HCT116 (cell line): ENCODE measurements at regions not wholly inside any gene's neighbourhood (a gene's known extent, or its start where the extent isn't known, plus 50 kb on each side); places are given as distances from the start of the nearest gene placed in this dataset.

Source experiments
- ATAC-seq: fragments of 200-7000 bp; cut with Tn5 transposase; 2 replicates; pipeline ENCODE4 v1.9.1; 2020; ENCODE audit warnings: mild to moderate bottlenecking, moderate library complexity
- BruUV-seq: library from RNA; stranded (reverse); fragments of 400-500 nt; replicated peaks from 2 replicates; lab custom pipeline; 2021; lab: Mats Ljungman, UMichigan
- CTCF ChIA-PET: fragments of 300-600 bp; sonication (Branson Sonifier 250); formaldehyde crosslinking; loops from one replicate; lab custom pipeline; 2021; ENCODE audit warnings: antibody characterized with exemption; lab: Charles Lee
- POLR2A ChIA-PET: fragments of 300-600, 350-600 bp; sonication (Branson Sonifier 250); formaldehyde crosslinking; loops from one replicate; lab custom pipeline; 2021; ENCODE audit warnings: antibody characterized with exemption; lab: Charles Lee
- RAD21 ChIA-PET, 2 experiments: fragments of 300-600 bp; sonication (Branson Sonifier 250); formaldehyde crosslinking; loops; one replicate each; lab custom pipeline; 2023; ENCODE audit warnings: low total read pairs in 2 of 2; ENCODE audit not compliant: uncharacterized antibody in 2 of 2, unreplicated experiment in 2 of 2, low non-redundant PET in 1 of 2; lab: Charles Lee
- DNase-seq: peaks from one replicate; pipeline ENCODE4 v3.0.0-alpha.2; 2010; ENCODE audit warnings: low read depth, low spot score
- H2AFZ ChIP-seq: fragments of 200-600 bp; shearing (Covaris generic), sonication (generic); 2 replicates; pipeline ENCODE4 v1.6.1; 2017; ENCODE audit warnings: low read depth, mixed run types, mixed read lengths, antibody characterized with exemption, low read length; ENCODE audit not compliant: poor library complexity, severe bottlenecking
- H3K27ac ChIP-seq: 2 replicates; pipeline ENCODE4 v1.5.1; 2012; ENCODE audit warnings: low read depth, low read length
- H3K27me3 ChIP-seq: fragments of 200-600 bp; sonication (generic); 2 replicates; pipeline ENCODE4 v1.6.1; 2016; ENCODE audit warnings: mixed run types, low read length, mixed read lengths; ENCODE audit not compliant: insufficient read depth
- H3K36me3 ChIP-seq, 2 experiments: fragments of 200-500 bp in 1 of 2; fragments of 200-600 bp in 1 of 2; sonication (Bioruptor generic) in 1 of 2; sonication (generic) in 1 of 2; 2 replicates each; pipeline versions ENCODE4 v1.5.1 to v1.6.1; 2014 to 2016; ENCODE audit warnings: low read length in 2 of 2, inconsistent platforms in 1 of 2, mixed read lengths in 1 of 2, mixed run types in 1 of 2; ENCODE audit not compliant: insufficient read depth in 2 of 2, control insufficient read depth in 1 of 2
- H3K4me1 ChIP-seq, 2 experiments: fragments of 200-600 bp in 1 of 2; sonication (generic) in 1 of 2; 2 replicates each; pipeline versions ENCODE4 v1.5.1 to v1.6.1; 2012 to 2017; ENCODE audit warnings: low read length in 2 of 2, inconsistent platforms in 1 of 2, mild to moderate bottlenecking in 1 of 2, mixed read lengths in 1 of 2, mixed run types in 1 of 2, moderate library complexity in 1 of 2; ENCODE audit not compliant: insufficient read depth in 2 of 2, control insufficient read depth in 1 of 2
- H3K4me2 ChIP-seq: fragments of 200-600 bp; sonication (generic); 2 replicates; pipeline ENCODE4 v1.6.1; 2017; ENCODE audit warnings: mixed run types, low read length, mixed read lengths
- H3K4me3 ChIP-seq, 2 experiments: fragments of 200-600 bp in 1 of 2; sonication (generic) in 1 of 2; replicated peaks in 1 of 2; 2 replicates each; pipeline ENCODE4 v1.5.1; 2011 to 2016; ENCODE audit warnings: low read length in 2 of 2, control low read depth in 1 of 2, low read depth in 1 of 2, mild to moderate bottlenecking in 1 of 2, mixed read lengths in 1 of 2, mixed run types in 1 of 2
- H3K79me2 ChIP-seq: fragments of 200-600 bp; sonication (generic); 2 replicates; pipeline ENCODE4 v1.6.1; 2017; ENCODE audit warnings: mild to moderate bottlenecking, mixed run types, low read length, moderate library complexity, mixed read lengths; ENCODE audit not compliant: insufficient read depth
- H3K9ac ChIP-seq: fragments of 200-600 bp; sonication (generic); 2 replicates; pipeline ENCODE4 v1.6.1; 2016; ENCODE audit warnings: low read length, mixed read lengths
- H3K9me2 ChIP-seq: fragments of 200-600 bp; sonication (generic), shearing (Covaris generic); 2 replicates; pipeline ENCODE4 v1.6.1; 2017; ENCODE audit warnings: mixed run types, mild to moderate bottlenecking, moderate library complexity; ENCODE audit not compliant: insufficient read depth
- H3K9me3 ChIP-seq, 2 experiments: fragments of 200-500 bp in 1 of 2; fragments of 200-600 bp in 1 of 2; sonication (Bioruptor generic) in 1 of 2; sonication (generic) in 1 of 2; 2 replicates each; pipeline ENCODE4 v1.6.1; 2014 to 2017; ENCODE audit warnings: low read length in 2 of 2, mixed read lengths in 2 of 2, inconsistent platforms in 1 of 2, low read depth in 1 of 2, mild to moderate bottlenecking in 1 of 2, mixed run types in 1 of 2, moderate library complexity in 1 of 2; ENCODE audit not compliant: control insufficient read depth in 1 of 2, insufficient read depth in 1 of 2
- H4K20me1 ChIP-seq: fragments of 200-600 bp; sonication (generic), shearing (Covaris generic); 2 replicates; pipeline ENCODE4 v1.6.1; 2017; ENCODE audit warnings: mixed run types, mild to moderate bottlenecking, moderate library complexity; ENCODE audit not compliant: insufficient read depth
- CBX3 ChIP-seq: IDR thresholded peaks from 2 replicates; pipeline ENCODE4 v1.6.1; 2012; ENCODE audit warnings: low read depth
- CEBPB ChIP-seq: IDR thresholded peaks from 2 replicates; pipeline ENCODE4 v1.6.1; 2012; ENCODE audit warnings: low read depth
- EGR1 ChIP-seq: IDR thresholded peaks from 2 replicates; pipeline ENCODE4 v1.6.1; 2012; ENCODE audit warnings: low read depth
- ELF1 ChIP-seq: IDR thresholded peaks from 2 replicates; pipeline ENCODE4 v1.6.1; 2012; ENCODE audit warnings: low read depth, borderline replicate concordance
- EZH2 ChIP-seq: fragments of 200-600 bp; sonication (generic); IDR thresholded peaks from 2 replicates; pipeline ENCODE4 v1.6.1; 2017; ENCODE audit warnings: antibody characterized with exemption, mixed run types
- EZH2phosphoT487 ChIP-seq: fragments of 200-600 bp; IDR thresholded peaks from 2 replicates; pipeline ENCODE4 v1.6.1; 2018; ENCODE audit warnings: antibody characterized with exemption, borderline replicate concordance
- FOSL1 ChIP-seq: IDR thresholded peaks from 2 replicates; pipeline ENCODE4 v1.6.1; 2012; ENCODE audit warnings: low read depth
- POLR2A ChIP-seq: IDR thresholded peaks from 2 replicates; pipeline ENCODE4 v1.7.0; 2011; ENCODE audit warnings: borderline replicate concordance; ENCODE audit not compliant: insufficient read depth, insufficient read length; ENCODE audit errors: extremely low read depth
- RAD21 ChIP-seq: IDR thresholded peaks from 2 replicates; pipeline ENCODE4 v1.6.1; 2012; ENCODE audit warnings: low read depth, mild to moderate bottlenecking
- SIN3A ChIP-seq: IDR thresholded peaks from 2 replicates; pipeline ENCODE4 v1.6.1; 2012; ENCODE audit warnings: low read depth
- SP1 ChIP-seq: IDR thresholded peaks from 2 replicates; pipeline ENCODE4 v1.6.1; 2012; ENCODE audit warnings: low read depth
- SRF ChIP-seq: IDR thresholded peaks from 2 replicates; pipeline ENCODE4 v1.6.1; 2012; ENCODE audit warnings: low read depth
- YY1 ChIP-seq: IDR thresholded peaks from 2 replicates; pipeline ENCODE4 v1.6.1; 2011; ENCODE audit warnings: low read length, low read depth, moderate library complexity, mild to moderate bottlenecking; ENCODE audit not compliant: insufficient replicate concordance; ENCODE audit errors: extremely low read depth
- ZBTB33 ChIP-seq: IDR thresholded peaks from 2 replicates; pipeline ENCODE4 v1.6.1; 2011; ENCODE audit warnings: mild to moderate bottlenecking, low read length, moderate library complexity; ENCODE audit not compliant: insufficient replicate concordance; ENCODE audit errors: extremely low read depth
- ZNF274 ChIP-seq: fragments of 200-500 bp; sonication (Bioruptor generic); IDR thresholded peaks from 2 replicates; pipeline ENCODE4 v1.6.1; 2014; ENCODE audit warnings: mild to moderate bottlenecking, low read depth, low read length, inconsistent platforms
- intact Hi-C: fragments of 100-400 bp; cut with micrococcal nuclease; formaldehyde crosslinking; loops from 2 replicates; pipeline ENCODE4 v1.10.0; 2022
- TF ChIP-seq, protein P1 (sequence below): IDR thresholded peaks from 2 replicates; pipeline ENCODE4 v1.6.1; 2012
- TF ChIP-seq, protein P2 (sequence below): IDR thresholded peaks from 2 replicates; pipeline ENCODE4 v1.6.1; 2012; ENCODE audit warnings: low read depth

DNA sequence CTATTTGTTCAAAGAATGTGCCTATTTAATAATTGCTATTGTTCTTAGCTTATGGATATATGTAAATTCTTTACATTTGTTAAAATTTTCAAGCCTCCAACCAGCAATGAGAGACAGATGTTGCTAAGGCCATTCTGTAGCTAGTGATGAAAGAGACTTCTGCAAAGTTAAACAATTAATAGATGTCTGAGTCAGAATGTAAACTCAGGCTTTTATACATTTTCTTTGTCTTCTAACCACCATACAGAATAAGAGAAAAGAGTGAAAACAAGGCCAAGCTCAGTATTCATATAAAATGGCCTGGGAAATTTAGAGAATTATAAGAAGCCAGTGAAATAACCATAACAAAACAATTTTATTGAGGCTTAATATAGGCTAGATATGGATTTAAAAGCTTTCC is 1102.3 kb upstream of the SEL1L start:
- intact Hi-C loops, result no loop called here
- no peaks in the 10 kb centered on the region for H3K27me3 ChIP-seq
- no peaks in the 10 kb centered on the region for H3K36me3 ChIP-seq
- ATAC-seq (no peak), DNase-seq (no peak)
- no peak overlapping the region for H3K9ac ChIP-seq
- no peaks in the 10 kb centered on the region for H4K20me1 ChIP-seq
- H3K27ac ChIP-seq, result no peak overlapping the region
- TF ChIP-seq EZH2phosphoT487 (no peak), FOSL1 (no peak), SIN3A (no peak), SRF (no peak), CBX3 (no peak), CEBPB (no peak), SP1 (no peak), POLR2A (no peak), EGR1 (no peak), RAD21 (no peak), ELF1 (no peak), ZNF274 (no peak), EZH2 (no peak)
- TF ChIP-seq, protein P1, sequence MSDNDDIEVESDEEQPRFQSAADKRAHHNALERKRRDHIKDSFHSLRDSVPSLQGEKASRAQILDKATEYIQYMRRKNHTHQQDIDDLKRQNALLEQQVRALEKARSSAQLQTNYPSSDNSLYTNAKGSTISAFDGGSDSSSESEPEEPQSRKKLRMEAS, result no peak
- TF ChIP-seq, all 23 proteins: peak for 0
- no peaks in the 10 kb centered on the region for H3K79me2 ChIP-seq
- RAD21 ChIA-PET, result no interaction called here
- H3K4me1 ChIP-seq, result no peaks in the 10 kb centered on the region
- no peaks in the 10 kb centered on the region for H3K9me2 ChIP-seq
- no TSS peak for BruUV-seq
- no peak overlapping the region for H2AFZ ChIP-seq
- H3K4me2 ChIP-seq, result no peak overlapping the region
- H3K9me3 ChIP-seq, result peaks cover 23 to 26% of the 10 kb centered on the region in 2 experiments; a peak in 2 of 4 replicates
- H3K4me3 ChIP-seq, result no peak overlapping the region
- CTCF ChIA-PET, result no interaction called here
- POLR2A ChIA-PET, result no interaction called here

DNA sequence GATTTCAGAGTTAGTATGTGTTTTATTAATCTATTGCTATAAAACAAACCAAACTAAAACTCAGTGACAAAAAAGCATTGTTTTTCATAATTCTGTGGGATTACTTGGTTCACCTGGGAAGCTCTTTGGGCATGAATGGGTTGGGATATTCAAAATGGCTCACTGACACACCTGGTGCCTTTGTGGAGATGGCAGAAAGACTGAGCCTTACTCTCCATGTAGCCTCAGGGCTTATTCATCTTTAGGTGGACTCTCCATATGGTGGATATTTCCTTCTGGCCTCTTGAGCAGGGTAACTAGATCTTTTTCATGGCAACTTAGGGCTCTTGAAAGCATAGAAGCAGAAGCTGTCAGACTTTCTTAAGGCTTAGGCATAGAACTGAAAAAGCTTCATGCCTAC is 1102.8 kb upstream of the SEL1L start:
- ChIA-PET RAD21 (no interaction called here), POLR2A (no interaction called here)

More for the DNA sequence above, 1102.8 kb upstream of the SEL1L start:
- Histone ChIP-seq H3K27ac (no peak overlapping the region), H3K4me2 (no peak overlapping the region), H3K4me3 (no peak overlapping the region), H3K9me2 (no peaks in the 10 kb centered on the region), H4K20me1 (no peaks in the 10 kb centered on the region), H3K9ac (no peak overlapping the region), H3K9me3 (peaks cover 23 to 24% of the 10 kb centered on the region in 2 experiments; a peak in 2 of 4 replicates), H3K36me3 (no peaks in the 10 kb centered on the region), H2AFZ (no peak overlapping the region)
- ATAC-seq, result no peak
- intact Hi-C loops, result no loop called here
- DNase-seq, result no peak
- TF ChIP-seq ZBTB33, result no peak
- no peak for TF ChIP-seq CEBPB
- TF ChIP-seq YY1, result no peak
- TF ChIP-seq, protein P2, sequence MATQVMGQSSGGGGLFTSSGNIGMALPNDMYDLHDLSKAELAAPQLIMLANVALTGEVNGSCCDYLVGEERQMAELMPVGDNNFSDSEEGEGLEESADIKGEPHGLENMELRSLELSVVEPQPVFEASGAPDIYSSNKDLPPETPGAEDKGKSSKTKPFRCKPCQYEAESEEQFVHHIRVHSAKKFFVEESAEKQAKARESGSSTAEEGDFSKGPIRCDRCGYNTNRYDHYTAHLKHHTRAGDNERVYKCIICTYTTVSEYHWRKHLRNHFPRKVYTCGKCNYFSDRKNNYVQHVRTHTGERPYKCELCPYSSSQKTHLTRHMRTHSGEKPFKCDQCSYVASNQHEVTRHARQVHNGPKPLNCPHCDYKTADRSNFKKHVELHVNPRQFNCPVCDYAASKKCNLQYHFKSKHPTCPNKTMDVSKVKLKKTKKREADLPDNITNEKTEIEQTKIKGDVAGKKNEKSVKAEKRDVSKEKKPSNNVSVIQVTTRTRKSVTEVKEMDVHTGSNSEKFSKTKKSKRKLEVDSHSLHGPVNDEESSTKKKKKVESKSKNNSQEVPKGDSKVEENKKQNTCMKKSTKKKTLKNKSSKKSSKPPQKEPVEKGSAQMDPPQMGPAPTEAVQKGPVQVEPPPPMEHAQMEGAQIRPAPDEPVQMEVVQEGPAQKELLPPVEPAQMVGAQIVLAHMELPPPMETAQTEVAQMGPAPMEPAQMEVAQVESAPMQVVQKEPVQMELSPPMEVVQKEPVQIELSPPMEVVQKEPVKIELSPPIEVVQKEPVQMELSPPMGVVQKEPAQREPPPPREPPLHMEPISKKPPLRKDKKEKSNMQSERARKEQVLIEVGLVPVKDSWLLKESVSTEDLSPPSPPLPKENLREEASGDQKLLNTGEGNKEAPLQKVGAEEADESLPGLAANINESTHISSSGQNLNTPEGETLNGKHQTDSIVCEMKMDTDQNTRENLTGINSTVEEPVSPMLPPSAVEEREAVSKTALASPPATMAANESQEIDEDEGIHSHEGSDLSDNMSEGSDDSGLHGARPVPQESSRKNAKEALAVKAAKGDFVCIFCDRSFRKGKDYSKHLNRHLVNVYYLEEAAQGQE, result no peak
- TF ChIP-seq, all 23 proteins: peak for 0
- CTCF ChIA-PET, result no interaction called here
- Histone ChIP-seq H3K4me1 (no peaks in the 10 kb centered on the region), H3K27me3 (no peaks in the 10 kb centered on the region), H3K79me2 (no peaks in the 10 kb centered on the region)
- BruUV-seq, result no TSS peak
